ENCODE measurements at regions not wholly inside any gene's neighbourhood (a gene's known extent, or its start where the extent isn't known, plus 50 kb on each side); places are given as distances from the start of the nearest gene placed in this dataset.

DNA sequence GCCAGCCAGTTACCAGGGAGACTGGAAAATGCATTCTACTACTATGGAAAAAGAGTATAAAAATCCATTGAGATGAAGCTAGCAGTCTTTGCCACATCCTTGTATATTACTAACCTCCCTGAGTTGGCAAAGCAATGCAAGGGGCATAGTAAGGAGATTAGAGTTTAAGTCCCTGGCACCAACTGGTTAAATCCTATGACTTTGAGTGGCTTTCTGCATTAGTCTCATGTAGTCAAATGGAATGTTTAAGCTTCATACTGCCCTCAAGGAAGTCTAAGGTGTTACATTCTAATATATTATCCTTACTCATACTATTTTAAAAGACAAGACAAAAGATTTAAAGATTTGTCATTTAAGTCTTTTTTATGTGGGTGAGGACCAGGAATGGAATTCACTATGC is 110.1 kb downstream of the INHBA start:
- TF ChIP-seq, protein P1, sequence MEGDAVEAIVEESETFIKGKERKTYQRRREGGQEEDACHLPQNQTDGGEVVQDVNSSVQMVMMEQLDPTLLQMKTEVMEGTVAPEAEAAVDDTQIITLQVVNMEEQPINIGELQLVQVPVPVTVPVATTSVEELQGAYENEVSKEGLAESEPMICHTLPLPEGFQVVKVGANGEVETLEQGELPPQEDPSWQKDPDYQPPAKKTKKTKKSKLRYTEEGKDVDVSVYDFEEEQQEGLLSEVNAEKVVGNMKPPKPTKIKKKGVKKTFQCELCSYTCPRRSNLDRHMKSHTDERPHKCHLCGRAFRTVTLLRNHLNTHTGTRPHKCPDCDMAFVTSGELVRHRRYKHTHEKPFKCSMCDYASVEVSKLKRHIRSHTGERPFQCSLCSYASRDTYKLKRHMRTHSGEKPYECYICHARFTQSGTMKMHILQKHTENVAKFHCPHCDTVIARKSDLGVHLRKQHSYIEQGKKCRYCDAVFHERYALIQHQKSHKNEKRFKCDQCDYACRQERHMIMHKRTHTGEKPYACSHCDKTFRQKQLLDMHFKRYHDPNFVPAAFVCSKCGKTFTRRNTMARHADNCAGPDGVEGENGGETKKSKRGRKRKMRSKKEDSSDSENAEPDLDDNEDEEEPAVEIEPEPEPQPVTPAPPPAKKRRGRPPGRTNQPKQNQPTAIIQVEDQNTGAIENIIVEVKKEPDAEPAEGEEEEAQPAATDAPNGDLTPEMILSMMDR (IDR thresholded peaks at IDR 0.05; ENCODE audit: insufficient read depth, low read depth, low read length, missing control alignments): no peak
- no peak for DNase-seq (ENCODE audit: low read depth)
- no peak overlapping the region for H3K4me3 ChIP-seq (ENCODE audit: low read length)

DNA sequence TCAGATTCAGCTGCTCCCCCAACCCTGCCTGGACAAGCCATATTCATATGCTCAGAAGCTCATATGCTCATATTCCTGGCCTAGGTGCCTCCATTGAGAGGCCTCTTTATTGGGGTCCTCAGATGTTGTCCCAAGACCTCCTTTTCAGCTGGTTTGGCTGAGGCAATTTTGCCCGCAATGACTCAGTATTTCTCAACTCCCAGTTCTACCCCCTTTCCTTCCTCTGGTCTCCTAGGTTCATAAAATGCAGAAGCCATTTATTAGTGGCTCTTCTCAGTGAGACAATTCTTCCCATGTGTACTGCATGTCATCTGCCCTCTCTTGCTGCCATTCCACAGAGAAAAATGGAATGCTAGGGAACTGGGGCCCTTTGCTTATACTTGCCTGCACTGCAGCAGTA is 110.7 kb downstream of the INHBA start:
- TF ChIP-seq, protein P1 (IDR thresholded peaks at IDR 0.05; ENCODE audit: insufficient read depth, low read depth, low read length, missing control alignments): no peak
- no peak for DNase-seq (ENCODE audit: low read depth)

DNA sequence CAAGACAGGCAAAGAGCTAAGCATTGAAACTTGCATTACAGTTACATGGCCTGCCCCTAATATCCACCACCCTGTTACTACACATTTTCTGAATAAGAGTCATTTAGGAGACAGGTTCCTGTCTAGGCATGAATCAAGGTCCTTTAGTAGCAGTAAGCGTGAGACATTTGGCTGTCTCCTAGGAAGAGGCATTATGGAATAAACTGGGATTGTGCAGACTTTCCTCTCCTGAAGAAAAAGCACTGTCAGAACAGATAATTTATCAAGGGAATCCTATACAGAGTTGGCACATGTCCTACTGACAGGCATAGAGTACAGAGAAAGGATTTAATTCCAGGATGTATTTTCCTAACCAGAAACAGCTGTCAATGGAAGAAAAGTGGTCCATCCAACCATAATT is 111.9 kb downstream of the INHBA start:
- TF ChIP-seq, protein P1 (IDR thresholded peaks at IDR 0.05; ENCODE audit: insufficient read depth, low read depth, low read length, missing control alignments): no peak
- peak; percentile 75 for DNase-seq (ENCODE audit: low read depth)
- H3K4me3 ChIP-seq (ENCODE audit: low read length): no peak overlapping the region

More for the DNA sequence above, 110.7 kb downstream of the INHBA start:
- no peak overlapping the region for H3K4me3 ChIP-seq (ENCODE audit: low read length)

DNA sequence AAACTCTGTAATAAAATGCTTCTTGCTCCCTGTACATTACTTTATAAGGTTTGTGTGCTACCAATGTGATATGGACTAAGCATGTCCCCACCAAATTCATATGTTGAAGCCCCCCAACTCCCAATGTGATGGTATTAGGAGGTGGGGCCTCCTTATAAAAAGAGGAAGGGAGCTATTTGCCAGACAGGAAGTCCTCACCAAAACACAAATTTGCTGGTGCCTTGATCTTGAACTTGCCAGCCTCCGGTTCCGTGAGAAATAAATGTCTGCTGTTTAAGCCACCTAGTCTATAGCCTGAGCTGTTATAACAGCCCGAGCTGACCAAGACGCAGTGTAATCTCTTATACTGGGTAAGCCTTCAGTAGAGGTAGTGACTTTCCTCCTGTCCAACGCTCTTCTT is 114.5 kb downstream of the INHBA start:
- TF ChIP-seq, protein P1 (IDR thresholded peaks at IDR 0.05; ENCODE audit: insufficient read depth, low read depth, low read length, missing control alignments): no peak

DNA sequence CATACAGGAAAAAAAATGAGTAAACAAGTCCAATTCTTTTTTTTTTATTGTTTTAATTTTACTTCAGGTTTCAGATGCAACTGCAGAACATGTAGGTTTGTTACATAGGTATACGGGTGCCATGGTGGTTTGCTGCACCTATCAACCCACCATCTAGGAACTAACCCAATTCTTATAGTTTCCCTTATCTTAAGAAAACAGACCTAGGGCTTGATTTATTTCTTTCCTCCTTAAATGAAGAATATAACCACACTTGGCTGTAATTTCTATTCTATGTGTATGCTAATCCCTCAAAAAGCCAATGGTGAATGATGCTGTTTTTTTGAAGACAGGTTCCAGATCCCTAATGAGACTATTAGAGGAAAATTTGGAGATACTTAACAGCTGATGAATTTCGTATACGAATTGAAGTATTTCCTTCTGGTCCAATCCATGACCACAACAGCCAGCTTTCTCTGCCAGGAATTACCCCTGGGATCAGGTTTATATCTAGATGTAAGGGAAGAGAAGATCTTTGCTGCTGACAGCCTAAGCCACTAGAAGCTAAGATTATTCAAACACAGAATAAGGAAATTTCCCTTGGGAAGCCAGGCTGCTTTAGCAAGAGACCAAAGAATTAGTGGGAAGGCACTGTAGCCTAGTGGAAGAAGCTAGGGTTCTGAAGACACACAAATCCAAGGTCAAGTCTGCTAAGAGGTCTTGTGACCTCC is 115.8 kb downstream of the INHBA start:
- no peak for DNase-seq (ENCODE audit: low read depth)
- no peak overlapping the region for H3K4me3 ChIP-seq (ENCODE audit: low read length)

More for the DNA sequence above, 114.5 kb downstream of the INHBA start:
- no peak for DNase-seq (ENCODE audit: low read depth)
- no peak overlapping the region for H3K4me3 ChIP-seq (ENCODE audit: low read length)

DNA sequence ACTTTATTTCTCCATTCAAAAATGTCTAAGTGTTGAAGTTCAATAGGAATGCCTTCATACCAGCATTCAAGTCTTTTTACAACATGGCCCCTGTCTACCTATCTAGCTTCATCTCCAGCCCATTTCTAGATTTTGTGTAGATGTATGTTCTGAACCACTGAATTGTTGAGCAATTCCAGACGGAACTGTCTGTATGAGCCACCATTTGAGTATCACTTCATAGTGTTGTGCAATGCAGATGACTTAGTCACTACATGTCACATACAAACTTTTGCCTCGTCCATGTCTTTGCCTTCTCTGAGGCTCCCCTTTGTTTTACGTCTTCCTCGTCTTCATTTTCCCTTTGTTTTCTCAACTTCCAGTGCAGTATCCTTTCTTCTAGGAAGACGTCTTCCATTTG is 118.1 kb downstream of the INHBA start:
- TF ChIP-seq, protein P1 (IDR thresholded peaks at IDR 0.05; ENCODE audit: insufficient read depth, low read depth, low read length, missing control alignments): no peak
- peak; percentile 88 for DNase-seq (ENCODE audit: low read depth)
- no peak overlapping the region for H3K4me3 ChIP-seq (ENCODE audit: low read length)

More for the DNA sequence above, 115.8 kb downstream of the INHBA start:
- TF ChIP-seq, protein P1 (IDR thresholded peaks at IDR 0.05; ENCODE audit: insufficient read depth, low read depth, low read length, missing control alignments): no peak

DNA sequence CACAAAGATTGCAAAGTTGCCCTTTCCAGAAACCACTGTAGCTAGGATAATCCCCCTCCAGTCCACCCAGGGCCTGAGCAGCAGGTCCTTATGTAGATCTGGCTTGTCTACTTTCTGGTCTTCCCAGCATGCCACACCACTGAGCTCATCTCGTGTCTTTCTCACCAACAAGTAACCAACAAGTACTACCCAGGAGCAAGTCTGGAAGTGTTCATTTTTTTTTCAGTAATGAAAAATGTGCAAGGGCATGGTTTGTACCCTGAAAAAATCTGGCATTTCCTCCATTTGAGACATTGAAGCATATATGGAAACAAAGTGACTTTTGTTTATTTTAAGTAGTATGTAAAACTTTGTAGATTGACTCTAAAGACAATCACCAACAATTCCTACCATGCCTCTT is 120.8 kb downstream of the INHBA start:
- TF ChIP-seq, protein P1 (IDR thresholded peaks at IDR 0.05; ENCODE audit: insufficient read depth, low read depth, low read length, missing control alignments): no peak
- peak; percentile 42 for DNase-seq (ENCODE audit: low read depth)

More for the DNA sequence above, 120.8 kb downstream of the INHBA start:
- no peak overlapping the region for H3K4me3 ChIP-seq (ENCODE audit: low read length)
